H1 (cell line): ENCODE measurements at regions not wholly inside any gene's neighbourhood (a gene's known extent, or its start where the extent isn't known, plus 50 kb on each side); places are given as distances from the start of the nearest gene placed in this dataset.

ENCODE experiments used
- CTCF ChIA-PET: fragments of 300-600 bp; sonication (Branson Sonifier 250); formaldehyde crosslinking; loops from one replicate; lab custom pipeline; 2021; ENCODE audit not compliant: partially characterized antibody; lab: Charles Lee
- POLR2A ChIA-PET: fragments of 300-600 bp; sonication (Branson Sonifier 250); formaldehyde crosslinking; loops from one replicate; lab custom pipeline; 2021; ENCODE audit warnings: inconsistent platforms; ENCODE audit not compliant: partially characterized antibody; lab: Charles Lee
- DNase-seq, 2 experiments: peaks; one replicate each; pipeline versions ENCODE4 v3.0.0 to v3.0.0-alpha.2; 2010 to 2022; ENCODE audit warnings: low spot score in 2 of 2, low read depth in 1 of 2, mixed read lengths in 1 of 2
- FAIRE-seq: peaks from 2 replicates; lab custom pipeline; 2011; peaks lifted over from hg19 to GRCh38; lab: Jason Lieb, UNC
- H2AFZ ChIP-seq: 2 replicates; pipeline ENCODE4 v1.8.1; 2012; ENCODE audit warnings: low read length, inconsistent platforms
- H2AK5ac ChIP-seq: 2 replicates; pipeline ENCODE4 v1.6.1; 2013; ENCODE audit warnings: low read depth, low read length
- H2BK120ac ChIP-seq: replicated peaks from 2 replicates; pipeline ENCODE3; 2013; ENCODE audit warnings: low read depth, low read length, inconsistent platforms
- H2BK12ac ChIP-seq: 2 replicates; pipeline ENCODE4 v1.6.1; 2013; ENCODE audit warnings: low read depth, low read length
- H2BK15ac ChIP-seq: 2 replicates; pipeline ENCODE4 v1.6.1; 2013; ENCODE audit warnings: low read length
- H2BK20ac ChIP-seq: 2 replicates; pipeline ENCODE4 v1.6.1; 2013; ENCODE audit warnings: low read length
- H2BK5ac ChIP-seq: 2 replicates; pipeline ENCODE4 v1.6.1; 2013; ENCODE audit warnings: low read depth, low read length
- H3K14ac ChIP-seq: 2 replicates; pipeline ENCODE4 v1.6.1; 2013; ENCODE audit warnings: inconsistent platforms; ENCODE audit not compliant: insufficient read length
- H3K18ac ChIP-seq: 2 replicates; pipeline ENCODE4 v1.6.1; 2013; ENCODE audit warnings: low read length; ENCODE audit errors: extremely low read depth
- H3K23ac ChIP-seq: 2 replicates; pipeline ENCODE4 v1.6.1; 2013; ENCODE audit warnings: inconsistent platforms; ENCODE audit not compliant: insufficient read length
- H3K23me2 ChIP-seq: 2 replicates; pipeline ENCODE4 v1.6.1; 2013; ENCODE audit warnings: low read depth, low read length
- H3K27ac ChIP-seq: 2 replicates; pipeline ENCODE4 v1.6.1; 2011; ENCODE audit warnings: low read depth, low read length, inconsistent platforms
- H3K27me3 ChIP-seq, 4 experiments: replicated peaks in 1 of 4; 1 replicate in 1 of 4; 2 replicates in 3 of 4; pipeline versions ENCODE4 v1.6.1 to v1.8.1; 2011 to 2013; ENCODE audit warnings: low read length in 3 of 4, mild to moderate bottlenecking in 3 of 4, inconsistent platforms in 2 of 4, mixed read lengths in 2 of 4, moderate library complexity in 1 of 4; ENCODE audit not compliant: control insufficient read depth in 3 of 4, insufficient read depth in 3 of 4; ENCODE audit errors: extremely low read depth in 1 of 4
- H3K36me3 ChIP-seq, 4 experiments: 2 replicates each; pipeline versions ENCODE4 v1.6.1 to v1.8.1; 2011 to 2013; ENCODE audit warnings: mild to moderate bottlenecking in 4 of 4, low read length in 3 of 4, moderate library complexity in 2 of 4, control low read depth in 1 of 4, inconsistent platforms in 1 of 4; ENCODE audit not compliant: insufficient read depth in 4 of 4, control insufficient read depth in 2 of 4
- H3K4ac ChIP-seq: replicated peaks from 2 replicates; pipeline ENCODE3; 2013; ENCODE audit warnings: low read length, low read depth, mixed read lengths, inconsistent platforms; ENCODE audit not compliant: insufficient read length
- H3K4me1 ChIP-seq, 4 experiments: replicated peaks in 1 of 4; 1 replicate in 1 of 4; 2 replicates in 3 of 4; pipeline versions ENCODE4 v1.6.1 to v1.8.1; 2011 to 2013; ENCODE audit warnings: low read length in 3 of 4, inconsistent platforms in 2 of 4, mixed read lengths in 1 of 4; ENCODE audit not compliant: insufficient read depth in 4 of 4, control insufficient read depth in 3 of 4
- H3K4me2 ChIP-seq, 2 experiments: 2 replicates each; pipeline versions ENCODE4 v1.6.1 to v1.8.1; 2011 to 2013; ENCODE audit warnings: low read depth in 2 of 2, low read length in 2 of 2, control low read depth in 1 of 2, inconsistent platforms in 1 of 2, mild to moderate bottlenecking in 1 of 2; ENCODE audit not compliant: insufficient read depth in 1 of 2
- H3K4me3 ChIP-seq, 4 experiments: fragments of 200-600, 300-600 bp in 1 of 4; sonication (generic), shearing (Covaris generic), sonication (Bioruptor Twin) in 1 of 4; 2 replicates each; pipeline versions ENCODE4 v1.5.1 to v1.8.1; 2011 to 2016; ENCODE audit warnings: low read length in 4 of 4, low read depth in 3 of 4, control low read depth in 2 of 4, inconsistent platforms in 2 of 4, mild to moderate bottlenecking in 2 of 4, mixed read lengths in 1 of 4, moderate library complexity in 1 of 4; ENCODE audit not compliant: insufficient read depth in 2 of 4; ENCODE audit errors: extremely low read depth in 1 of 4
- H3K56ac ChIP-seq: replicated peaks from 2 replicates; pipeline ENCODE3; 2013; ENCODE audit warnings: low read depth, mild to moderate bottlenecking, mixed read lengths, low read length, inconsistent platforms; ENCODE audit not compliant: insufficient read length
- H3K79me1 ChIP-seq: 2 replicates; pipeline ENCODE4 v1.6.1; 2013; ENCODE audit warnings: low read depth, low read length, control low read depth
- H3K79me2 ChIP-seq, 2 experiments: 2 replicates each; pipeline versions ENCODE4 v1.6.1 to v1.8.1; 2012 to 2013; ENCODE audit warnings: low read length in 2 of 2, mild to moderate bottlenecking in 2 of 2, inconsistent platforms in 1 of 2; ENCODE audit not compliant: insufficient read depth in 2 of 2, control insufficient read depth in 1 of 2
- H3K9ac ChIP-seq, 4 experiments: replicated peaks in 1 of 4; 1 replicate in 1 of 4; 2 replicates in 3 of 4; pipeline versions ENCODE4 v1.6.1 to v1.8.1; 2011 to 2013; ENCODE audit warnings: low read depth in 3 of 4, low read length in 3 of 4, control low read depth in 2 of 4, mild to moderate bottlenecking in 2 of 4, moderate library complexity in 2 of 4, inconsistent platforms in 1 of 4; ENCODE audit errors: extremely low read depth in 1 of 4
- H3K9me3 ChIP-seq, 2 experiments: 2 replicates each; pipeline versions ENCODE4 v1.6.1 to v1.8.1; 2012 to 2013; ENCODE audit warnings: mild to moderate bottlenecking in 2 of 2, moderate library complexity in 2 of 2, control low read depth in 1 of 2, inconsistent platforms in 1 of 2, low read depth in 1 of 2, low read length in 1 of 2, mixed read lengths in 1 of 2; ENCODE audit not compliant: insufficient read depth in 2 of 2
- H4K20me1 ChIP-seq, 2 experiments: replicated peaks in 1 of 2; 2 replicates each; pipeline versions ENCODE3 to v1.8.1; 2011 to 2013; ENCODE audit warnings: inconsistent platforms in 2 of 2, low read length in 2 of 2, mild to moderate bottlenecking in 1 of 2; ENCODE audit not compliant: insufficient read depth in 2 of 2, control insufficient read depth in 1 of 2
- H4K5ac ChIP-seq: 2 replicates; pipeline ENCODE4 v1.6.1; 2013; ENCODE audit warnings: low read length, low read depth, mixed read lengths, inconsistent platforms; ENCODE audit not compliant: insufficient read length
- H4K8ac ChIP-seq: 2 replicates; pipeline ENCODE4 v1.8.0; 2013; ENCODE audit warnings: mild to moderate bottlenecking, moderate library complexity, low read length, inconsistent platforms; ENCODE audit not compliant: insufficient read depth; ENCODE audit errors: extremely low read depth
- H4K91ac ChIP-seq: replicated peaks from 2 replicates; pipeline ENCODE3; 2013; ENCODE audit warnings: low read length, mixed read lengths, inconsistent platforms; ENCODE audit not compliant: insufficient read length
- CBX5 ChIP-seq: fragments of 300-800, 300-1000 bp; sonication (generic); IDR thresholded peaks from 2 replicates; pipeline ENCODE4 v1.7.1; 2016; ENCODE audit warnings: antibody characterized with exemption, low read length, low read depth
- FOSL1 ChIP-seq: IDR thresholded peaks from 2 replicates; pipeline ENCODE4 v1.6.1; 2011; ENCODE audit warnings: mild to moderate bottlenecking, low read depth, low read length, moderate library complexity; ENCODE audit not compliant: insufficient read depth
- KDM1A ChIP-seq: fragments of 200-600, 300-600 bp; sonication (generic); IDR thresholded peaks from 2 replicates; pipeline ENCODE4 v1.7.1; 2016; ENCODE audit warnings: mild to moderate bottlenecking, low read length, borderline replicate concordance
- MAFK ChIP-seq: IDR thresholded peaks from 2 replicates; pipeline ENCODE4 v1.6.1; 2012; ENCODE audit warnings: low read depth, mild to moderate bottlenecking, improper control_type of control experiment, low read length
- POLR2A ChIP-seq, 2 experiments: IDR thresholded peaks; 1 replicate in 1 of 2; 2 replicates in 1 of 2; pipeline ENCODE4 v1.6.1; 2011; ENCODE audit warnings: low read depth in 2 of 2, low read length in 2 of 2, mild to moderate bottlenecking in 2 of 2; ENCODE audit errors: control extremely low read depth in 1 of 2
- WGBS, 2 experiments: shearing (Covaris generic) in 1 of 2; methylation state at CpG; one replicate each; pipeline versions ENCODE4 v1.1.6 to v1.1.7; 2013 to 2015; ENCODE audit warnings: low lambda C conversion rate in 2 of 2, mixed read lengths in 2 of 2, inconsistent platforms in 1 of 2, low coverage in 1 of 2, missing lambda C conversion rate in 1 of 2; ENCODE audit not compliant: insufficient replicate concordance in 2 of 2, insufficient coverage in 1 of 2, insufficient read length in 1 of 2; ENCODE audit errors: extremely low coverage in 1 of 2, missing lambda C conversion rate in 1 of 2; 5-methylcytosine and 5-hydroxymethylcytosine counted together
- TF ChIP-seq, protein P1 (sequence below): IDR thresholded peaks from 2 replicates; pipeline ENCODE4 v1.6.1; 2012; ENCODE audit warnings: inconsistent platforms

DNA sequence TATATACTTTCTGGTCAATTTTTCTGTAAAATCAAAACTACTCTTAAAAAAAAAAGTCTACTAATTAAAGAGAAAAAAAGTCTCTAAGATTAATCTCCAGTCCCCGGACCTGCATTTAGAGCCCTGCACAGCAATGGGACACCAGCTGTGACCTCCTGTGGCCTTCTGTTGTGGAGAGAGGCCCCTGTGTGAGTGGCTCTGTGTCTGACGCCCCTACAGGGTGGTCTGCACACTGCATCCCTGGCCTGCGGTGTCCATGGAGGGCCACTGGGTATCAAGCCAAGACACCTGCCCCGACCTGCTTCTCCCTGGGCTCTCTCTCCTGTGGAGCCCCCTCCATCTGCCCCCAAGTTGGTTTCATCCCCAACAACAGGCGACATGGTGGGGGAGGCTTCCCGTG lies 248.0 kb upstream of the DIO3 start:
- no peaks in the 10 kb centered on the region for H3K4me1 ChIP-seq
- H3K23ac ChIP-seq: no peak overlapping the region
- H3K4ac ChIP-seq: no peak overlapping the region
- no peaks in the 10 kb centered on the region for H3K79me2 ChIP-seq
- H3K36me3 ChIP-seq: no peaks in the 10 kb centered on the region
- H3K27ac ChIP-seq: no peak overlapping the region
- H4K8ac ChIP-seq: no peak overlapping the region
- H3K56ac ChIP-seq: no peak overlapping the region
- DNase-seq (peak in 1 of 2 experiments; percentile 58), FAIRE-seq (no peak)
- H3K9me3 ChIP-seq: no peaks in the 10 kb centered on the region
- 71% methylated on average over 6 of the region's 6 CpGs; no CpG with 5 or more reads in 1 of the 2 experiments for WGBS, 2 experiments
- H3K27me3 ChIP-seq: no peaks in the 10 kb centered on the region
- no peak overlapping the region for H4K5ac ChIP-seq
- ChIA-PET POLR2A (no interaction called here), CTCF (interaction anchor here (0.6 to 1.3 kb wide), 12 partner anchors 10 to 548 kb away, joined by 3 to 5 read pairs (median 3); no protein-coding TSS in a partner anchor)
- no peak overlapping the region for H3K4me2 ChIP-seq
- no peak overlapping the region for H2AFZ ChIP-seq
- no peak overlapping the region for H2BK5ac ChIP-seq
- no peak overlapping the region for H2BK15ac ChIP-seq
- H3K14ac ChIP-seq: no peak overlapping the region
- H4K20me1 ChIP-seq: peaks cover 0 to 1% of the 10 kb centered on the region in 2 experiments
- H3K4me3 ChIP-seq: no peak overlapping the region
- H2BK120ac ChIP-seq: no peak overlapping the region
- H3K9ac ChIP-seq: no peak overlapping the region
- H3K18ac ChIP-seq: no peak overlapping the region
- no peak overlapping the region for H2BK12ac ChIP-seq
- no peaks in the 10 kb centered on the region for H3K79me1 ChIP-seq
- no peak overlapping the region for H2BK20ac ChIP-seq
- no peak overlapping the region for H4K91ac ChIP-seq
- no peaks in the 10 kb centered on the region for H3K23me2 ChIP-seq
- no peak overlapping the region for H2AK5ac ChIP-seq
- no peak for TF ChIP-seq POLR2A (IDR thresholded peaks at IDR 0.05; ENCODE audit: control extremely low read depth in 1 of 2, low read depth in 2 of 2, low read length in 2 of 2)
- no peak for TF ChIP-seq KDM1A
- no peak for TF ChIP-seq MAFK
- TF ChIP-seq, protein P1, sequence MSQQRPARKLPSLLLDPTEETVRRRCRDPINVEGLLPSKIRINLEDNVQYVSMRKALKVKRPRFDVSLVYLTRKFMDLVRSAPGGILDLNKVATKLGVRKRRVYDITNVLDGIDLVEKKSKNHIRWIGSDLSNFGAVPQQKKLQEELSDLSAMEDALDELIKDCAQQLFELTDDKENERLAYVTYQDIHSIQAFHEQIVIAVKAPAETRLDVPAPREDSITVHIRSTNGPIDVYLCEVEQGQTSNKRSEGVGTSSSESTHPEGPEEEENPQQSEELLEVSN: no peak
- no peak for TF ChIP-seq FOSL1
- TF ChIP-seq CBX5: no peak
